GM19328 (cell line): ENCODE measurements at regions not wholly inside any gene's neighbourhood (a gene's known extent, or its start where the extent isn't known, plus 50 kb on each side); places are given as distances from the start of the nearest gene placed in this dataset.

ENCODE experiments used
- ATAC-seq: cut with Tn5 transposase; IDR thresholded peaks from one replicate; pipeline ENCODE4 v1.9.1; 2021; ENCODE audit warnings: mild to moderate bottlenecking, moderate library complexity; ENCODE audit not compliant: unreplicated experiment

DNA sequence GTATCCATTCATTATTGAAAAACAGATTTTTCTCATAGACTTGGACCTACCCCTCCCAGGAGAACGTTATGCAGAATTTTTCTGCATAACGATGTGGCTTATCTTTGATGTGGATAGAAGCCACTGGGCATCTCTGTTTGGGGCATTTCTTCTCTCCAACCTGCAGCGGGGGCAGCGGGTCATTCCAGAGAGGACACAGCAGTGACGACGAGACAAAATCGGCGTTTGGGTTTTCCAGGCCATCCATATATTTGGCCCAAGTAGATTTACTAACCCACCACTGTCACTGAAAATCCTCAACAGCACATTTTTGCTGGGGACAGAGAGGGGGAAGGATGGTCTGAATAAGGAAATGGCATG is 299.3 kb upstream of the PITRM1 start:
- no peak for ATAC-seq

DNA sequence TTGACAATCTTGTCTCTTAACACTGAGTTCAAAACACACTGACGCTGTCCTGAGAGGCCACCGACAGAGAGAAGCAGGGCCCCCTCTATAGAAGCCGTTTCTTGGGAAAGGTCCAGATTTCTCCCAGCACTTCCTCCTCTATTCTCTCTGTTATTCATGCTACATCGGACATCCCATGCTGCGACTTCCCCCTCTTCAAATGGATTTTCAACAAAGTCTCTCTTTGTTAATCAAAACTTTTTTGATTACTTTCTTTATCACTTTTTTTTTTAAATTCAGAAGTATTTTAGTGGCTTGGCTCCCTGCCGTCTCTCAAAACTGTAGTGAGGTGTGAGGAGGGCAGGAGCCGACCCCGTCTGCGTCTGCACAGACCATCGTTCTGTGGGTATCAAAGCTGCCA is 298.9 kb upstream of the PITRM1 start:
- no peak for ATAC-seq

DNA sequence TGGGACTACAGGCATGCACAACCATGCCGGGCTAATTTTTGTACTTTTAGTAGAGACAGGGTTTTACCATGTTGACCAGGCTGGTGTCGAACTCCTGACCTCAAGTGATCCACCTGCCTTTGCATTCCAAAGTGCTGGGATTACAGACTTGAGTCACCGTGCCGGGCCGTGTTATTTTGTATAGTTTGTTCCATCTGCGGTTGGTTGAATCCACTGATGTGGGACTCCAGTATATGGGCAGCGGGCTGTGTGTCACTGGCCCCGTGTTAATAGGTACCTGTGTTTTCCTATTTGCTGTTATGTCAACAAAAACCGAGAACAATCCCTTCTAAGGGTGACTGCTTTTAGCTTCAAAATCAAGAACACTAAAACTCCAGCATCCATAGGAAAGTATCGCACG is 297.6 kb upstream of the PITRM1 start:
- ATAC-seq = no peak

DNA sequence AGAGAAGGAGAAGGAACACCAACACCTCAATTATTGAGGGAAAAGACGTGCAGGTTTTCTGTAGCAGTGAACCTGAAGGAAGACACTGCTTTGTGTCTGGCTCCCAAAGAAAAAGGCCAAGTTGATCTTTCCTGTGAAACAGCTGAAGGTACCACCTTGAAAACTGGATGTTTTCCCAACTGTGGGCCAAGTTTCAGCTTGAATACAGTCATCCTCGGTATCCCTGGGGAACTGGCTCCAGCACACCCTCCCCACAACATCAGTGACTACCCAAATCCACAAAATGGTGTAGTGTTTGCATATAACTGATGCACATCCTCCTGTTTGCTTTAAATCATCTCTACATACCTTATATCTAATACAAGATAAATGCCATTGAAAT is 297.0 kb upstream of the PITRM1 start:
- no peak for ATAC-seq

DNA sequence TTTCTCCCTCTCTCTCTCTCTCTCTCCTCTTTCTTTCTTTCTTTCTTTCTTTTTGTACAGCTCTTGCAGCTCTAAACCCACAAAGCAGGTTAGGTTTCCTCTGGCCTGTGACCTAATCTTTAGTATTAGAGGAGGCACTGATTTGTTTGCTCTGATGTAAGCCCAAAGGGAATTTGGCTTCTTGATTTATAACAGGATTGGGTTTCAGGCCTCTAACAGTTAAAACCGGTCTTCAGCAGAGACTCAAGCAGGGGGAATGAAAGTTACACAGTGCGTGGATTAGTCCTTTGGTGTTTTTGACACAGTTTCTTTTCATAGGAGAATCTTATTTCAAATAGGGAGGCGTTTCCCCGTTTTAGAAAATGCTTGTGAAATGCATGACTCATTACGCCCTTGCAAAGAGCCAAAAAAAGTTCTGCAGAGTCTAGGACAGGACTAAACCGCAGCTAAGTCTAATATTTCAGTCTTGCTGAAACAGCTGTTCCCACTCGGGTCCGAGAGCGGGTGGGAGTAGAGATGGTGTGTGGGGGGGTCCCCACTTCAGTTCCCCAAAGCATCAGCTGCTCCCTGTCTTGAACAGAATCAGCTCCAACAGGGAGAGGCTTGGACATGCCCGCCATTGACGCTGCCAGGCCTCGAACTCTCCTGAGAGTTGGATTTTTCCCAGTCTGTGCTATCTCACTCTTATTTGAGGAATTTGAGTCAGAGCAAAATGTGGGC is 296.5 kb upstream of the PITRM1 start:
- no peak for ATAC-seq

DNA sequence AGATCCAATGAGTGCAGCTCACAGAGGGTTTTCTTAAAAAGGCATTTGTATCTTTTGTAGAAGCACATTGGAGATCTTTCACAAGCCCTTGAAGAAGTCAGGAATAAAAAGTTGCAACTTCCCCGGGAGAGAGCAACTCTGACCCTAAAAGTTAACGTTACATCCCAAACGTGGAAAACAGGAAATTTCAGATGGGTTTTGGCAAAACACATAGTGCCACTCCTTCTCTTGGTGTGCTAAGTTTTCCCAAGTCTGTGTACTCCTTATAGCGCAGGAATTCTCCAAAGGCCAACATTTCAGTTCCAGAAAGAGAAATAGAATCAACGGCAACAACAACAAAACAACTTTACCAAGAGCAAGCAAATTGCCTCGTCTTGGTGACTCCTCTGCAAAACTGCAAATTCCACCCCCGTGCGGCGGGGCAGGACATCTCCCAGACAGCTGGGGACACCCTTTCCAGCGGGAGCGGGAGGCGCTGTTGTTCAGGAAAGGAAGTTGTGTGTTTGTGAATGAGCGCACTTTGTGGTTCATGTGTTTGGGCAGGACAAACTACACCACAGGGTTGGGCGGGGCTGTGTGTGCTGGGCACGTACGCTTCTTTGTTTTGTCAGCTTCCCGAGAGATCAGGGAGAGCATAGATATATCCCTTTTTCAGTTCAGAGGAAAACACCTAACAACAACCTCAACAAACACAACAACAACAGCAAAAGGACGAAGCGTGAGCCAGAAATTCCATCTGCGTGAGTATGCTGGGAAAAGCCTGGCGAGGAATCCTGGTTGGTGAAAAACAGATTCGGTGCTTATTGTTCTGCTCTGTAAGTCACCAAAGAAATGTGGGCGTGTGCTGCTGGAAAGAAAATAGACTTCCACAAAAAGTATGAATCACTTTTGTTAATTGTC is 294.7 kb upstream of the PITRM1 start:
- ATAC-seq = no peak

DNA sequence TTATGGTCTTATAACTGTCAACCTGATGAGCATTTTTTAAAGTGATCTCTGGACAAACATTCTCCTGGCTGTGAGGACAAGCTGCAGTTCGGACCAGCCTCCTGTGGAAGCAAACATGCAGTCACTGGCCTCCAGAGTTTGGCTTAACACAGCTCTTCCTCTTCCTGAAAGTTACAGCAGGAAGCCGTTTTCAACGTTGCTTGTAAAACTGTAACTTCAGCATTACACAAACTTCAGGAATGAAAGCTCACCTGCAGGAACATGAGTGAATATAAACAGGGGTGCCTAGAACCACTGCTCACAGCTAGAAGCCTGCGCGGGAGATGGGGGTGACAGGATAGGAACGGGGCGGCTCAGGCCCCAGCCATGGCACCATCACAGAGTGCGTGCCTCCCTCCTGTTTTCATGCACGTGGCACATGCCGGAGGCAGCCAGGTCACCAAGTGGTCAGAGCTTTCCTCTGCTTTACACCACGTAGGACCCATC is 292.9 kb upstream of the PITRM1 start:
- ATAC-seq = no peak

DNA sequence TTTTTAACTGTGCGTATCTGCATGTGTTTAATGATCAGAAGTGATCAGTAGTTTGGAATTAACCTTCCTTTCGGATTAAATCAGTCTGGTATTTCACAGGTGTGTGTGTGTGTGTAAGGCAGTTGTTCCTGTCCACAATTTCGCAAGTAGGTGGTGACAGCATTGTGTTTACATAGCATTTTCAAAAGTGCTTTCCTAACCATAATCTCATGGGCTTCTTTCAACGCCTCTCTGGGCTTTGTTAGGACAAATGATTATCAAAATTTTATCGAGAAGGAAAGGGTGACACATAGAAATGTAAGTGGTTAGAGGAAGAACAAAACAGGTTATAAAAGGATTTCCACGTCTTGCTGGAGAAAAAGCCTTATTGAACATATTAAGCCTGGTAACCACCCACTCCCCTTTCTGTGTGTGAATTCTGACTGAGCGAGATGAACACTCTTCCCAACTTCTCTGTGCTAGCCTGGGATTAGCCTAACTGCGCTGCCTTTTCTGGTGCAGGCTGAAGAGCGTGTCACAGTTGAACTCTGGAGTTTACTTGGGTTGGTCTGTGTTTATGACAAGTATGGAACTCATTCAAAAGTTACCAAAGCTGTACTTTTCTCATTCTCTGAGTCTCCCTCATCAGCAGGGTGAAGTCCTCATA is 292.3 kb upstream of the PITRM1 start:
- no peak for ATAC-seq

DNA sequence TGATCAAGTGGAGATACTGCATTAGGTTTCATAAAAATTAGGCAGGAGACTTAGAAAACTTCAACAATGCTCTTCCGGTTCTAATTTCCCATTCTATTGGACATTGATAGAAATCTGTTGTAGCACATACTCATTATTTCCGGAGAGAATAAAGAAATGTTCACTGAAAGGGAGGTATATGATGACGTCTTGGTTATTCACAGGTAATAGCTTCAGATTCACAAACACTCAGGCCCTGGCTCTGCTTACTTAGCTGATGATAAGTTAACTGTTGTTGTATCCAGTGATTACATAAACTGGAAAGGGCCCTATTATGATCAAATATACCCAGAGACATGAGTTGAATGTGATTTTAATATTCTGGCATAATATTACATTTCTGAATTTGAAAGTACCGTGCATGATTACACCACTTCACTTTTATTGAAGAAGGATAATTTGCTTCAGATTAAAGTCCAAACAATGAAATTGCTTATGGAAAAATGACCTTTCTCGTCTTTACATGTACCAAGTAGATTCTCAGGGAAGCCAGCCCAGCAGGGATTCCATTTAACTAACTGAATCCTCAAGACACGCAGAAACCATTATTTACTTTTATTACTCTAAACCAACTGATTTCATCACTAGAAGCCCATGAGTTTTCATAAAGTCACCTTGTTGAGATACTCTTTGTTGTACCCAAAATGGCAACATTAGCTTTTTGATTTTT is 288.0 kb upstream of the PITRM1 start:
- no peak for ATAC-seq

DNA sequence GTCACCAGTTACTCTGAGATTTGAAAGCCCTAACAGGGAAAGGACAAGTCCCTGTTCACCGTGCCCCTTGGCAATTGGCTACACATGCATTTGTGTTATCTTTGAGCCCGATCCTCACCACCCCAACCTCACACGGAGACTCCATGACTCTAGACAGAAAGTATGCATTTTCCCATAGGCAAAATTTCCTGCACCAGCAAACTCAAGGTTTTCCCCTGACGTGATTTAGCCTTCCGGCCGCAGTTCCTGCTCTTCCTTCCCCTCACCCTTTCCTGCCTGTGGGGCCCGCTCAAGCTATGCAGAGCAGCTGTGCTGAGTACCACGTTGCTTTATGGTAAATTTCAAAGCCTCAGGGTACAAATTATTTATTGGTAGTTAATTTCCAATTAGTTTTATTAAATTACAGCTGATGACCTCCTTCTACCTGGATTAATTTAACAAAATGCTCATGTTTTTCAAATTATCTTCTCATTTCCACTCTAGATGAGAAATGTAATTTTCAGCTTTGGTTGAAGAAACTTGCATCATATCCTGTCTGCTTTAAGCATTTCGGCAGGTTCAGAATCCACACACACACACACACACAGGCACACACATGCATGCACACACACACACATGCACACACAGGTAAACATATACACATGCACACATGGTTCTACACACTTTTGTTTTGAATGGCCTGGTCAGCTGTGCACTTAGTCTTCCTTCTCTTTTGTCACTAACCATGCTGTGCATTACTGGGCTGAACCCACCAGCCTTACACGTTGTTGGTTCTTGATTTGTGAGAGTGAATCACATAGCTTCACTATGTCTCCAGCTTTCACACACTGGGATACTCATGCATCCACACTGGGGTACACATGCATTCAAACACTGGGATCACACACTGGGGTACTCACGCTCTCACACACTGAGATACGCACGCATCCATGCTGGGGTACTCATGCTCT is 283.1 kb upstream of the PITRM1 start:
- no peak for ATAC-seq

DNA sequence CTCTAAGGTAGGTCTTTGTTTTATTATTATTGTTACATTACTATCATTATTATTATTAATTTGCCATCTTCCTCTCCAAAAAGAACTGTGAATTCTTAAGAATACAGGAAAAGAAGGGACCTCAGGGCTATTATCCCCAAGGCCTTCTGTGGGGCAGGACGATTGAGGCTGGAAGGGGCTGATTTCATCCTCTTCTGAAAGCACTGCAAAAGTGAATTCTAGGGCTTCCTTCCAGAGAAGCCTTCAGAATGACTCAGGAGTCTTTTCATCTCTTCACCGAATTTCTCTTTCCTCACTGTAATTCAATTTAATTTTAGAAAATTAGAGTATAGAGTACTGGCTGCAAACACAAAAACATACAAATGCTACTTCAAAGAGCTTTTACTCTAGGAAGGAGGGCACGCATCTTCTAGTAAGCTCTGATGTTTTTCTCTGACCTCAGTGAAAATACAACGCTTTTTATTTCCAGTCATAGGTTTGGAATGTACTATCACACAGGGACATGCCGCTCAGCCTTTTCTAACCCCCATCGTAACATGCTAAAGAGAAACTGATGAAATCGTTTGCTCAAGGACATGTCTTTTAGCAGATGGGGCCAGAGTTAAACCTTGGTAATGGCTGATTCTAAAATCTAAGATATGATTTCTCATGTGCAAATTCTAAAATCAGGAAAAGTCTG is 280.2 kb upstream of the PITRM1 start:
- no peak for ATAC-seq

DNA sequence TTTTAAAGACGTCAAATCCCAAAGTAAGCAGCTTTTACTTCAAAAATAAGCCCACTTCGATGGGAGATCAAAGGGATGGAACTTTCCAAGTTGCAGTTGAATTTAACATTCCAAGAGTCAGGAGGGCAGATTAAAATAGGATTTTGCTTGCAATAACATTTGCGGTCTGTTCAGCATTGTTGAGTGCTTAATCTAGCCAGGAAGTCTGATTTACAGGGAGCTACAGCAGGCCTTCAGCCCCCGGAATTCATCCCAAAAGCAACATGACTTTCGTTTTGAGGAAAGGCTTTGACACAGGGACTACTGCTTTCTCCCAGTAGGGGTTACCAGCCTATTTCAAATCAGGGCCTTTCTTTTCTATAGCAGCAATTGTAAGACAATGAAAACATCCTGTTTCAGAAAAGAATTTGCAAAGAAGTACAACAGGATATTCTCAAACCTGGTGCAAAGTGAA is 279.6 kb upstream of the PITRM1 start:
- ATAC-seq = no peak

DNA sequence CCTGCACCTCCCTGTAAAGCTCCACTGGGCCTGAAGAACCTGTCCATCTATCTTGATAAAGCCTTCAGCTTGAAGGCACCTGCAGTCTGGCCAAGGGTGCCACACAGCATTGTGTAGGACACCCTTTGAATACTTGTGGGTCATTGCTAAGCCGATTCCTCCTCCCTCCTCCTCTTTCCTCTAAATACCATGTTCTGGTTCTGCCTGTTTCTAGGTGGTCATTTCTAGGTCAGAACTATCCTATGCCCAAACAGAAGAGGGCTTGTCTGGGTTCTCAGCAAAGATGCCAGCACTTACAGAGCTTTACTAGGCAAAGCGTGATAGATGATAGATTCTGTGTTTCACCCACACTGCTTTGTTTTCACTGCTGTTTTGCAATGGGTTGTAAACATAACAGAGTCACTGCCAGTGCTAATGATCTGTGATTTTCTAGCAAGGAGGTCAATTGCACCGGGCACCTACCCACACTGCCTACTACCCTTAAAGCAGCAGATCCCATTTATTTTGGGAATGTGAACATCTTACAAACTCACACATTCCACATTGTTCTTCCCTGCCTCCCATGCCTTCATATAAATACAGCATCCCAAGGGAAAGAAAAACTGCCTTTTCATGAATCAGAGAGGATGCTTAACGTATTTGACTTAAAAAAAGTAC is 279.1 kb upstream of the PITRM1 start:
- ATAC-seq = no peak

DNA sequence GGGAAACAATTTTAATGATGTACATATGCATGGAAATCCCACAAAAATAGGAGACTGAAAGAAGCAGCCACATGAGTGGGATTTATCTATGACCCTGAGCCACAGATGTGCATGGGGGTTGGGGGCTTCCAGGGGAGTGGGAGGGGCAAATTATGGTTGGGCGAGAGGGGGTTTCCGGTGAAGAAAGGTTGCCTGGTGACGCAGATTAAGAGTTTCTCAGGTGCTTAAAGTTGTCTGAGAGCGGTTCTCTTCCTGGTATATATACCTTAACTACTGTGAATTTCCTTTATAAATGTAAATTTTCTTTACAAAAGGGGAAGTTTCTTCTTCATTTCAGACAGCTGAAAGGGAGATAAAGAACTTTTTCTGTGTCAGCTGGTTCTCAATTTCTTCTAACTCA is 273.6 kb upstream of the PITRM1 start:
- no peak for ATAC-seq

DNA sequence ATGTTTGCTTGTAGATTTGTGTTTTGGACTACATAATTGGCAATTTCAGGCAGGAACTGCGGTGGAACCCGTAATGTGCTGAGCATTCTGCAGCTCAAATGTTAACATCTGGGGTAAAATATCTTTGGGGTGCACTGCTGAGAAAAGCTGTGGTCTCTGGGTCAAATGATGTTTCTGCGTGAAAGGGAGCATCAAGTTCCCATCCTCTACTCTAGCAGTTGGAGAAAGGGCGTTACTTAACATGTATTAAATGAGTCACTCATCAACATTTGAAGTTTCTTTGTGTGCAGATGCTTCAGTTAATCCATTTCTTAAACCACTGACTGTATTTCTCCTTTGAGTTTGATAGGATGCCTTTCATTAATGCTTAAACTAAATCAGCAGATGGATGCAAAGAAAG is 273.1 kb upstream of the PITRM1 start:
- ATAC-seq = no peak

DNA sequence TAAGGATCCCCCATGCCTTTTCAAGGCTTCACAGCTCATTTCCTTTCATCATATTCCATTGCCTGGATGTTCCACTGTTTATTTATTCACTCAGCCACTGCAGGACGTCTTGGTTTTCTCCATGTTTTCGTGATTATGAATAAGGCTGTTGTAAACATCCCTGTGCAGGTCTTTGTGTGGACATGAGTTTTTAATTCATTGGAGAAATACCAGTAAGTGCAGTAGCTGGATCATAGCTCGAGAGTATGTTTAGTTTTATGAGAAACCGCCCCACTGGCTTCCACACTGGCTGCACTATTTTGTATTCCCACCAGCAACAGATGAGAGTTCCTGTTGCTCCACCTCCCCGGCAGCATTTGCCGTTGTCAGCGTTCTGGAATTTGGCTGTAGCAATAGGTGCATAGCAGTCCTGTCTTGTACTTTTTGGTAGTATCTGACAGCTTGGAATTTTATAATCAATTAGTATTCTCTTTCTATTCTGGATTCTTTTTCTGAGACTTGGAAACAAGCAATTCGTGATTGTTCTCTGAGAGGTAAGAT is 269.9 kb upstream of the PITRM1 start:
- ATAC-seq = no peak

DNA sequence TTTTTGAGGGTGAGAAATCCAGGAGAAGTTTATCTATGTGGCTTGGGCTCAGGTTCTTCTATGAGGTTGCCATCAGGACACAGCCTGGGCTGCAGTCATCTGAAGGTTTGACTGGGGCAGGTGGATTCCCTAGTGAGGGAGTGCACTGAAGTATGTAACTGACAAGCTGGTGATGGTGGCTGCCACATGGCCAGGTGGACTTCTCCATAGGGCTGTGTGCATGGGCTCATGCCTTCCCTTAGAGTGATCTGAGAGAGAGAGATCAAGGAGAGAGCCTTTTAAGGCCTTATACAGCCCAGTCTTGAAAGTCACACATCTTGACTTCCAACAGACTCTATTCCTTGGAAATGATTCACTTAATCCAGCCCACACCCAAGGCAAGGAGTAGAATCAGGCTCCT is 266.6 kb upstream of the PITRM1 start:
- no peak for ATAC-seq

DNA sequence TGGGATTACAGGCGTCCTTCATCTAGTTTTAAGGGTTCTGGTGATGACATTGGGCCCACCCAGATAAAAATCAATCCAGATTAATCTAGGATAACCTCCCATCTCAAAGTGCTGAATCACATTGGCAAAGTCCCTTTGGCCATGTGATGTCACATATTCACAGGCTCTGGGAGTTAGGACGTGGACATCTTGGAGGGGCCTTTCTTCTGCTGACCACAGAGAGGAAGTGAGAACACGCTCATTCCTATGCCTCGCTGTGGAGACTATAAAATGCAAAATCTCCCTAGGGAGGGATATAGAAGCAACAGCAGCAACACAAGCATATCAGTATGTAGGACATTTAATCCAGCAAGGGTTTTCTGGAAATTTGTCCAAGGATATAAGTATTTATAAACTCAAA is 266.0 kb upstream of the PITRM1 start:
- no peak for ATAC-seq

DNA sequence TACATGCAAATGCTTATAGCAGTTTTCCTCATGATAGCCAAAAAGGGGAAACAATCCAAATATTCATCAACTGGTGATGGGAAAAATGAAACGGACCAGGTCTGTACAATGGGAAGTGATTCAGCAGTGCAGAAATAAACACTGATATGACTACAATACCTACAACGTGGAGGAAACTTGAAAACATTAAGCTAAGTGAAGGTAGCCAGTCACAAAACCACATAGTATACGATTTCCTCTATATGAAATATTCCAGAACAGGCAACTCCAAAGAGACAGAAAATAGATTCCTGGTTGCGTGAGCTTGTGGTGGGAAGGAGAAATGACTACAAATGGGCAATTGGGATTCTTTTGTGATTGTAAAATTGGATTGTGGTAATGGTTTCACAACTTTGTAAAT is 263.1 kb upstream of the PITRM1 start:
- ATAC-seq = no peak
